IMR-90 (cell line): ENCODE measurements at regions not wholly inside any gene's neighbourhood (a gene's known extent, or its start where the extent isn't known, plus 50 kb on each side); places are given as distances from the start of the nearest gene placed in this dataset.

Experiments used
- ATAC-seq: fragments of 200-7000 bp; cut with Tn5 transposase; 2 replicates; pipeline ENCODE4 v1.9.1; 2020; ENCODE audit warnings: low read depth, mild to moderate bottlenecking, moderate library complexity
- BruUV-seq: library from RNA; stranded (reverse); fragments of 400-500 nt; replicated peaks from 2 replicates; lab custom pipeline; 2021; lab: Mats Ljungman, UMichigan
- CTCF ChIA-PET: fragments of 300-600 bp; formaldehyde crosslinking; extraction: SDS; loops from one replicate; lab custom pipeline; 2021; ENCODE audit warnings: antibody characterized with exemption; lab: Yijun Ruan, JAX
- POLR2A ChIA-PET: fragments of 300-600 bp; sonication (Branson Sonifier 250); formaldehyde crosslinking; loops from one replicate; lab custom pipeline; 2022; ENCODE audit warnings: antibody characterized with exemption; ENCODE audit not compliant: unreplicated experiment; lab: Charles Lee
- DNase-seq: peaks from one replicate; pipeline ENCODE4 v3.0.0; 2013
- H2AFZ ChIP-seq: replicated peaks from 2 replicates; pipeline ENCODE3; 2013; ENCODE audit warnings: low read length, mild to moderate bottlenecking; ENCODE audit not compliant: poor library complexity
- H2AK5ac ChIP-seq: 2 replicates; pipeline ENCODE4 v1.6.1; 2013; ENCODE audit warnings: low read depth, low read length, inconsistent platforms
- H2AK9ac ChIP-seq: replicated peaks from 2 replicates; pipeline ENCODE3; 2013; ENCODE audit warnings: mild to moderate bottlenecking, low read depth, low read length, moderate library complexity; ENCODE audit not compliant: poor library complexity
- H2BK120ac ChIP-seq: 2 replicates; pipeline ENCODE4 v1.6.1; 2013; ENCODE audit warnings: low read depth, low read length, inconsistent platforms
- H2BK15ac ChIP-seq: 3 replicates; pipeline ENCODE4 v1.6.1; 2013; ENCODE audit warnings: low read depth, low read length, inconsistent platforms
- H2BK20ac ChIP-seq: 2 replicates; pipeline ENCODE4 v1.6.1; 2013; ENCODE audit warnings: low read depth, mild to moderate bottlenecking, inconsistent platforms, low read length, moderate library complexity
- H2BK5ac ChIP-seq: 2 replicates; pipeline ENCODE4 v1.6.1; 2013; ENCODE audit warnings: mild to moderate bottlenecking, low read depth, low read length, inconsistent platforms; ENCODE audit not compliant: poor library complexity, severe bottlenecking
- H3K14ac ChIP-seq: replicated peaks from 2 replicates; pipeline ENCODE4 v1.6.1; 2013; ENCODE audit warnings: low read depth, low read length, inconsistent platforms
- H3K18ac ChIP-seq: 2 replicates; pipeline ENCODE4 v1.6.1; 2013; ENCODE audit warnings: low read depth, low read length, control low read depth
- H3K23ac ChIP-seq: 2 replicates; pipeline ENCODE4 v1.6.1; 2013; ENCODE audit warnings: low read depth, low read length, inconsistent platforms
- H3K27ac ChIP-seq: 2 replicates; pipeline ENCODE4 v1.5.1; 2013; ENCODE audit warnings: mild to moderate bottlenecking, control low read depth, low read length; ENCODE audit not compliant: insufficient read depth
- H3K27me3 ChIP-seq: 2 replicates; pipeline ENCODE4 v1.6.1; 2013; ENCODE audit warnings: low read length; ENCODE audit not compliant: control insufficient read depth, insufficient read depth
- H3K36me3 ChIP-seq: 2 replicates; pipeline ENCODE4 v1.6.1; 2013; ENCODE audit warnings: low read length, mixed read lengths; ENCODE audit not compliant: control insufficient read depth, insufficient read depth
- H3K4ac ChIP-seq: 2 replicates; pipeline ENCODE4 v1.6.1; 2013; ENCODE audit warnings: low read depth, low read length, inconsistent platforms
- H3K4me1 ChIP-seq: 2 replicates; pipeline ENCODE4 v1.6.1; 2013; ENCODE audit warnings: low read length, mixed read lengths; ENCODE audit not compliant: control insufficient read depth, insufficient read depth
- H3K4me2 ChIP-seq: 2 replicates; pipeline ENCODE4 v1.6.1; 2013; ENCODE audit warnings: low read depth, mild to moderate bottlenecking, control low read depth, low read length, moderate library complexity
- H3K4me3 ChIP-seq: 2 replicates; pipeline ENCODE4 v1.5.1; 2013; ENCODE audit warnings: low read depth, mild to moderate bottlenecking, control low read depth, low read length, moderate library complexity; ENCODE audit not compliant: insufficient read depth
- H3K56ac ChIP-seq: 2 replicates; pipeline ENCODE4 v1.6.1; 2013; ENCODE audit warnings: low read length, inconsistent platforms; ENCODE audit not compliant: insufficient read depth; ENCODE audit errors: extremely low read depth
- H3K79me1 ChIP-seq, 2 experiments: 2 replicates each; pipeline ENCODE4 v1.6.1; 2013; ENCODE audit warnings: low read length in 2 of 2, inconsistent platforms in 1 of 2, low read depth in 1 of 2
- H3K9ac ChIP-seq: 2 replicates; pipeline ENCODE4 v1.6.1; 2013; ENCODE audit warnings: low read depth, low read length, control low read depth
- H3K9me1 ChIP-seq: 2 replicates; pipeline ENCODE4 v1.6.1; 2013; ENCODE audit warnings: low read length, inconsistent platforms; ENCODE audit not compliant: insufficient read depth
- H3K9me3 ChIP-seq: 2 replicates; pipeline ENCODE4 v1.6.1; 2013; ENCODE audit warnings: low read length; ENCODE audit not compliant: control insufficient read depth, insufficient read depth
- H4K20me1 ChIP-seq: 2 replicates; pipeline ENCODE4 v1.6.1; 2013; ENCODE audit warnings: low read length, inconsistent platforms; ENCODE audit not compliant: insufficient read depth
- H4K5ac ChIP-seq: 2 replicates; pipeline ENCODE4 v1.6.1; 2013; ENCODE audit warnings: mild to moderate bottlenecking, low read depth, low read length, control low read depth
- H4K8ac ChIP-seq, 2 experiments: 2 replicates each; pipeline ENCODE4 v1.6.1; 2013; ENCODE audit warnings: low read depth in 2 of 2, low read length in 2 of 2, control low read depth in 1 of 2, inconsistent platforms in 1 of 2
- H4K91ac ChIP-seq: 2 replicates; pipeline ENCODE4 v1.6.1; 2013; ENCODE audit warnings: low read depth, low read length, inconsistent platforms; ENCODE audit not compliant: insufficient read depth
- BHLHE40 ChIP-seq: fragments of 150-350 bp; IDR thresholded peaks from 2 replicates; pipeline ENCODE4 v1.6.1; 2016; ENCODE audit warnings: mild to moderate bottlenecking, low read depth, low read length
- CEBPB ChIP-seq: IDR thresholded peaks from 2 replicates; pipeline ENCODE4 v1.6.1; 2012; ENCODE audit warnings: low read depth, low read length, improper control_type of control experiment
- CHD1 ChIP-seq: IDR thresholded peaks from 2 replicates; pipeline ENCODE4 v1.6.1; 2012; ENCODE audit warnings: low read depth, low read length, improper control_type of control experiment
- CTCF ChIP-seq: conservative IDR thresholded peaks from 2 replicates; pipeline ENCODE4 v1.5.1; 2012; ENCODE audit warnings: mild to moderate bottlenecking, low read depth, low read length, improper control_type of control experiment
- ELK1 ChIP-seq: fragments of 150-350 bp; IDR thresholded peaks from 2 replicates; pipeline ENCODE4 v1.6.1; 2016; ENCODE audit warnings: low read depth, mild to moderate bottlenecking, low read length, moderate library complexity, borderline replicate concordance
- FOS ChIP-seq: fragments of 150-350 bp; IDR thresholded peaks from 2 replicates; pipeline ENCODE4 v1.6.1; 2016; ENCODE audit warnings: low read depth, low read length
- MAFK ChIP-seq: IDR thresholded peaks from 2 replicates; pipeline ENCODE4 v1.6.1; 2012; ENCODE audit warnings: low read depth, low read length, improper control_type of control experiment
- MAZ ChIP-seq: IDR thresholded peaks from 2 replicates; pipeline ENCODE4 v1.6.1; 2012; ENCODE audit warnings: low read depth, mild to moderate bottlenecking, low read length, improper control_type of control experiment, moderate library complexity, borderline replicate concordance
- MXI1 ChIP-seq: IDR thresholded peaks from 2 replicates; pipeline ENCODE4 v1.6.1; 2012; ENCODE audit warnings: low read depth, mild to moderate bottlenecking, low read length, moderate library complexity, borderline replicate concordance
- NFE2L2 ChIP-seq: fragments of 150-350 bp; IDR thresholded peaks from 2 replicates; pipeline ENCODE4 v1.6.1; 2016; ENCODE audit warnings: low read depth, mild to moderate bottlenecking, low read length
- POLR2A ChIP-seq: IDR thresholded peaks from 2 replicates; pipeline ENCODE4 v1.6.1; 2012; ENCODE audit warnings: mild to moderate bottlenecking, low read depth, low read length
- RAD21 ChIP-seq: IDR thresholded peaks from 2 replicates; pipeline ENCODE4 v1.6.1; 2012; ENCODE audit warnings: low read length, improper control_type of control experiment
- RCOR1 ChIP-seq: IDR thresholded peaks from 2 replicates; pipeline ENCODE4 v1.6.1; 2012; ENCODE audit warnings: mild to moderate bottlenecking, low read length, improper control_type of control experiment; ENCODE audit not compliant: insufficient replicate concordance
- RFX5 ChIP-seq: IDR thresholded peaks from 2 replicates; pipeline ENCODE4 v1.8.0; 2012; ENCODE audit warnings: low read depth, mild to moderate bottlenecking, low read length, moderate library complexity
- SMC3 ChIP-seq: fragments of 150-350 bp; IDR thresholded peaks from 2 replicates; pipeline ENCODE4 v1.6.1; 2016; ENCODE audit warnings: low read depth, mild to moderate bottlenecking, antibody characterized with exemption, low read length, moderate library complexity
- USF2 ChIP-seq: fragments of 150-350 bp; IDR thresholded peaks from 2 replicates; pipeline ENCODE4 v1.6.1; 2017; ENCODE audit warnings: mild to moderate bottlenecking, antibody characterized with exemption, low read length, low read depth
- WGBS, 2 experiments: methylation state at CpG; one replicate each; pipeline versions ENCODE4 v1.1.5 to v1.1.7; 2013; ENCODE audit warnings: missing lambda C conversion rate in 2 of 2; ENCODE audit not compliant: insufficient read length in 1 of 2; ENCODE audit errors: extremely low coverage in 2 of 2; 5-methylcytosine and 5-hydroxymethylcytosine counted together
- dilution Hi-C: fragments of 300-500 bp; cut with HindIII; formaldehyde crosslinking; loops from one replicate; pipeline ENCODE4 v1.14.3; 2018; ENCODE audit warnings: low sequenced_read_pairs; ENCODE audit not compliant: unreplicated experiment
- in situ Hi-C: fragments of 300-500 bp; cut with MboI; formaldehyde crosslinking; loops from 3 replicates; pipeline ENCODE4 v1.14.3; 2019; ENCODE audit warnings: low sequenced_read_pairs, inconsistent platforms, mixed read lengths
- intact Hi-C: fragments of 100-400 bp; cut with micrococcal nuclease; formaldehyde crosslinking; loops from 2 replicates; pipeline ENCODE4 v1.10.0; 2022

- no peak overlapping the region for H4K91ac ChIP-seq
- BruUV-seq, result no TSS peak
- H3K4me2 ChIP-seq, result no peak overlapping the region
- H2BK20ac ChIP-seq, result no peak overlapping the region
- no peak overlapping the region for H2BK5ac ChIP-seq
- dilution Hi-C loops, result no loop called here
- no peak overlapping the region for H4K5ac ChIP-seq
- intact Hi-C loops, result no loop called here
- H2AK9ac ChIP-seq, result no peak overlapping the region
- no peak overlapping the region for H3K18ac ChIP-seq
- no peak overlapping the region for H3K27ac ChIP-seq
- in situ Hi-C loops, result no loop called here
- no peak for DNase-seq
- WGBS, 2 experiments, result no CpG with 5 or more reads among the region's 4 CpGs
- H3K36me3 ChIP-seq, result no peaks in the 10 kb centered on the region
- H3K14ac ChIP-seq, result no peak overlapping the region
- POLR2A ChIA-PET, result no interaction called here
- no peak overlapping the region for H3K9ac ChIP-seq
- H2AFZ ChIP-seq, result no peak overlapping the region
- H4K8ac ChIP-seq, result no peak overlapping the region
- no peaks in the 10 kb centered on the region for H4K20me1 ChIP-seq
- H3K4me1 ChIP-seq, result no peaks in the 10 kb centered on the region
- ATAC-seq, result no peak
- no peak overlapping the region for H2BK120ac ChIP-seq
- no peak overlapping the region for H2AK5ac ChIP-seq
- H3K4me3 ChIP-seq, result no peak overlapping the region
- H3K27me3 ChIP-seq, result no peaks in the 10 kb centered on the region
- H3K79me1 ChIP-seq, result no peaks in the 10 kb centered on the region
- CTCF ChIA-PET, result no interaction called here
- no peak for TF ChIP-seq POLR2A
- no peak for TF ChIP-seq MAFK
- no peak for TF ChIP-seq MAZ
- no peak for TF ChIP-seq BHLHE40
- TF ChIP-seq SMC3, result no peak
- TF ChIP-seq CEBPB, result no peak
- TF ChIP-seq RAD21, result no peak
- TF ChIP-seq CHD1, result no peak
- TF ChIP-seq NFE2L2, result no peak
- TF ChIP-seq MXI1, result no peak
- TF ChIP-seq CTCF, result no peak
- TF ChIP-seq ELK1, result no peak
- no peak for TF ChIP-seq RFX5
- TF ChIP-seq RCOR1, result no peak
- no peak for TF ChIP-seq USF2
- no peak for TF ChIP-seq FOS
- no peak overlapping the region for H2BK15ac ChIP-seq
- no peak overlapping the region for H3K4ac ChIP-seq
- H3K23ac ChIP-seq, result no peak overlapping the region
- peaks cover 33% of the 10 kb centered on the region for H3K9me3 ChIP-seq
- no peak overlapping the region for H3K56ac ChIP-seq
- H3K9me1 ChIP-seq, result no peaks in the 10 kb centered on the region
Measured at GRCh38 chr5:4541334-4541733, 598.8 kb upstream of the ADAMTS16 start.
